ENCODE measurements at regions not wholly inside any gene's neighbourhood (a gene's known extent, or its start where the extent isn't known, plus 50 kb on each side); places are given as distances from the start of the nearest gene placed in this dataset.

- Histone ChIP-seq H3K27ac (ENCODE audit: low read depth) (no peak overlapping the region), H3K4me2 (no peak overlapping the region), H3K9me2 (ENCODE audit: insufficient read depth) (no peaks in the 10 kb centered on the region), H3F3A (replicated peaks; ENCODE audit: low read depth) (no peaks in the 10 kb centered on the region), H4K20me1 (replicated peaks; ENCODE audit: insufficient read depth) (no peaks in the 10 kb centered on the region), H3K4me1 (ENCODE audit: insufficient read depth) (no peaks in the 10 kb centered on the region), H2AFZ (no peak overlapping the region), H3K27me3 (ENCODE audit: insufficient read depth) (no peaks in the 10 kb centered on the region), H3K4me3 (no peak overlapping the region), H3K79me2 (replicated peaks; ENCODE audit: insufficient read depth) (no peaks in the 10 kb centered on the region), H3K36me3 (ENCODE audit: insufficient read depth) (no peaks in the 10 kb centered on the region)
- no peak overlapping the region for H3K4me3 Mint-ChIP-seq
- no peaks in the 10 kb centered on the region for H3K9me3 Mint-ChIP-seq
- TF ChIP-seq CTCF (conservative IDR thresholded peaks at IDR 0.05; ENCODE audit: low read depth in 2 of 2): no peak
- no peak for TF ChIP-seq ZNF331 (CRISPR knock-in tag; IDR thresholded peaks at IDR 0.05; ENCODE audit: low read depth)
- no peak for TF ChIP-seq EZH2phosphoT487 (IDR thresholded peaks at IDR 0.05; ENCODE audit: unreplicated experiment)
- TF ChIP-seq REST (IDR thresholded peaks at IDR 0.05; ENCODE audit: unreplicated experiment): no peak
- TF ChIP-seq CREB1 (CRISPR knock-in tag; IDR thresholded peaks at IDR 0.05; ENCODE audit: low read depth): no peak
- TF ChIP-seq STAT1 (IDR thresholded peaks at IDR 0.05; ENCODE audit: unreplicated experiment): no peak
- TF ChIP-seq NANOG (IDR thresholded peaks at IDR 0.05; ENCODE audit: borderline replicate concordance): no peak
- no peak for TF ChIP-seq ETS1 (IDR thresholded peaks at IDR 0.05)
- no peak for TF ChIP-seq JUNB (IDR thresholded peaks at IDR 0.05; ENCODE audit: unreplicated experiment)
- no peak for TF ChIP-seq ZNF462 (CRISPR knock-in tag; IDR thresholded peaks at IDR 0.05)
- no peak for TF ChIP-seq POLR2AphosphoS5 (IDR thresholded peaks at IDR 0.05; ENCODE audit: low read depth)
- TF ChIP-seq EZH2 (IDR thresholded peaks at IDR 0.05; ENCODE audit: low read depth, unreplicated experiment): no peak
- TF ChIP-seq ZNF114 (CRISPR knock-in tag; IDR thresholded peaks at IDR 0.05): no peak
- H3K27me3 Mint-ChIP-seq (ENCODE audit: insufficient read depth, low read depth, poor library complexity): no peaks in the 10 kb centered on the region
- DNase-seq (ENCODE audit: low spot score): no peak
- peak; percentile 32; the same call in 1 of the 3 replicates for ATAC-seq
- no peak overlapping the region for H3K27ac Mint-ChIP-seq
- H3K4me1 Mint-ChIP-seq: no peaks in the 10 kb centered on the region
- no peaks in the 10 kb centered on the region for H3K36me3 Mint-ChIP-seq (ENCODE audit: low read depth)
These were observed 78.6 kb upstream of the MYO10 start for GRCh38 chr5:17014686-17015085.
